ENCODE measurements at regions not wholly inside any gene's neighbourhood (a gene's known extent, or its start where the extent isn't known, plus 50 kb on each side); places are given as distances from the start of the nearest gene placed in this dataset.
A peak's percentile ranks its signal among the peaks of the same experiment; 100 is the strongest.

- no peaks in the 10 kb centered on the region for H3K9me3 ChIP-seq (ENCODE audit: low read length)
- no peak overlapping the region for H2AFZ ChIP-seq (ENCODE audit: low read depth, low read length)
- H3K4me2 ChIP-seq (ENCODE audit: low read length): no peak overlapping the region
- H3K27me3 ChIP-seq (ENCODE audit: insufficient read depth, low read depth, low read length): no peaks in the 10 kb centered on the region
- H3K4me3 ChIP-seq (ENCODE audit: low read length): no peak overlapping the region
- TF ChIP-seq REST (IDR thresholded peaks at IDR 0.05; ENCODE audit: borderline replicate concordance): no peak
- TF ChIP-seq SMC3 (conservative IDR thresholded peaks at IDR 0.05; ENCODE audit: poor library complexity): peak; percentile 70
- TF ChIP-seq RAD21 (conservative IDR thresholded peaks at IDR 0.05): peak; percentile 72
- TF ChIP-seq, protein P1, sequence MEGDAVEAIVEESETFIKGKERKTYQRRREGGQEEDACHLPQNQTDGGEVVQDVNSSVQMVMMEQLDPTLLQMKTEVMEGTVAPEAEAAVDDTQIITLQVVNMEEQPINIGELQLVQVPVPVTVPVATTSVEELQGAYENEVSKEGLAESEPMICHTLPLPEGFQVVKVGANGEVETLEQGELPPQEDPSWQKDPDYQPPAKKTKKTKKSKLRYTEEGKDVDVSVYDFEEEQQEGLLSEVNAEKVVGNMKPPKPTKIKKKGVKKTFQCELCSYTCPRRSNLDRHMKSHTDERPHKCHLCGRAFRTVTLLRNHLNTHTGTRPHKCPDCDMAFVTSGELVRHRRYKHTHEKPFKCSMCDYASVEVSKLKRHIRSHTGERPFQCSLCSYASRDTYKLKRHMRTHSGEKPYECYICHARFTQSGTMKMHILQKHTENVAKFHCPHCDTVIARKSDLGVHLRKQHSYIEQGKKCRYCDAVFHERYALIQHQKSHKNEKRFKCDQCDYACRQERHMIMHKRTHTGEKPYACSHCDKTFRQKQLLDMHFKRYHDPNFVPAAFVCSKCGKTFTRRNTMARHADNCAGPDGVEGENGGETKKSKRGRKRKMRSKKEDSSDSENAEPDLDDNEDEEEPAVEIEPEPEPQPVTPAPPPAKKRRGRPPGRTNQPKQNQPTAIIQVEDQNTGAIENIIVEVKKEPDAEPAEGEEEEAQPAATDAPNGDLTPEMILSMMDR (IDR thresholded peaks at IDR 0.05; ENCODE audit: poor library complexity, severe bottlenecking): peak; percentile 68
- H3K27ac ChIP-seq (ENCODE audit: low read length): no peak overlapping the region
- H3K9me2 ChIP-seq (ENCODE audit: insufficient read depth, low read length): no peaks in the 10 kb centered on the region
- H3F3A ChIP-seq (ENCODE audit: insufficient read depth, low read length, poor library complexity, severe bottlenecking): no peaks in the 10 kb centered on the region
- no peaks in the 10 kb centered on the region for H3K79me2 ChIP-seq (replicated peaks; ENCODE audit: insufficient read depth, low read length)
- no peaks in the 10 kb centered on the region for H3K36me3 ChIP-seq (ENCODE audit: insufficient read depth, low read length)
- no peaks in the 10 kb centered on the region for H4K20me1 ChIP-seq (ENCODE audit: insufficient read depth)
- H3K9ac ChIP-seq (ENCODE audit: low read length): no peak overlapping the region
These were observed 1242.3 kb upstream of the WWC1 start for GRCh38 chr5:167049043-167049663.

- Histone ChIP-seq H3K9me2 (ENCODE audit: insufficient read depth, low read length) (no peaks in the 10 kb centered on the region), H3F3A (ENCODE audit: insufficient read depth, low read length, poor library complexity, severe bottlenecking) (no peaks in the 10 kb centered on the region), H3K9me3 (ENCODE audit: low read length) (no peaks in the 10 kb centered on the region), H4K20me1 (ENCODE audit: insufficient read depth) (no peaks in the 10 kb centered on the region), H3K4me3 (ENCODE audit: low read length) (no peak overlapping the region), H2AFZ (ENCODE audit: low read depth, low read length) (no peak overlapping the region), H3K36me3 (ENCODE audit: insufficient read depth, low read length) (no peaks in the 10 kb centered on the region), H3K27ac (ENCODE audit: low read length) (no peak overlapping the region), H3K27me3 (ENCODE audit: insufficient read depth, low read depth, low read length) (no peaks in the 10 kb centered on the region), H3K9ac (ENCODE audit: low read length) (no peak overlapping the region), H3K4me2 (ENCODE audit: low read length) (no peak overlapping the region), H3K79me2 (replicated peaks; ENCODE audit: insufficient read depth, low read length) (no peaks in the 10 kb centered on the region)
- TF ChIP-seq MXI1 (conservative IDR thresholded peaks at IDR 0.05; ENCODE audit: poor library complexity, severe bottlenecking) (no peak), POLR2AphosphoS5 (IDR thresholded peaks at IDR 0.05) (no peak), REST (IDR thresholded peaks at IDR 0.05; ENCODE audit: borderline replicate concordance) (no peak), EP300 (conservative IDR thresholded peaks at IDR 0.05; ENCODE audit: poor library complexity, severe bottlenecking) (no peak), TAF1 (IDR thresholded peaks at IDR 0.05; ENCODE audit: low read depth) (no peak), EZH2 (IDR thresholded peaks at IDR 0.05; ENCODE audit: borderline replicate concordance, insufficient read depth, low read length, poor library complexity, severe bottlenecking) (no peak), RAD21 (conservative IDR thresholded peaks at IDR 0.05) (no peak), SMC3 (conservative IDR thresholded peaks at IDR 0.05; ENCODE audit: poor library complexity) (no peak)
- TF ChIP-seq, protein P1 (IDR thresholded peaks at IDR 0.05; ENCODE audit: poor library complexity, severe bottlenecking): no peak
These were observed 1241.5 kb upstream of the WWC1 start for GRCh38 chr5:167049771-167050567.
